ENCODE measurements at regions not wholly inside any gene's neighbourhood (a gene's known extent, or its start where the extent isn't known, plus 50 kb on each side); places are given as distances from the start of the nearest gene placed in this dataset.

DNA sequence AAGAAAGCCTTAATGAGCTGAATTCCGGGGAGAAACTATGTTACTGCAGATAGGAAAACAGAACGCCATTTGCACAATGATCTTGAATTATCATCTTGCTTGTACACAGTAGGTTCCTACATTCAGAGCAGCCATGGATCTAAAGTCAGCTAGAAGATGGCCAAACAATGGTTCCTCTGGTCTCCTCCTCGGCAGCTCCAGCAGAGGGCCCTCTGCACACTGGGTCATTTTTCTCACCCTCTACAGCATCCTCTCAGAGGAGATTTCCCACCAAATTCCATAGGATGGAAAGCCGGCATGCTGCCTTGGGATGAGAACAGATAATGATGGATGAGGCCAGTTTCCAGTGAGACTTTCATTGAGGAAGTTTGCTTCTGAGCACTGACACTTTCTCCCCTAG is 308.5 kb upstream of the NFE2L3 start:
- Histone ChIP-seq H3K4me1 (peaks cover 67 to 79% of the 10 kb centered on the region in 2 donors), H3K27me3 (no peaks in the 10 kb centered on the region), H3K4me3 (no peak overlapping the region), H3K36me3 (no peaks in the 10 kb centered on the region), H3K9me3 (no peaks in the 10 kb centered on the region), H3K27ac (peak overlapping the region in 3 of 4 donors; percentile 10 to 91 (median 87))
- no peak for DNase-seq
- intact Hi-C loops (cut with DNase I; ENCODE audit: low total_unique reads) (loop anchor here (2.0 to 5.0 kb wide), 3 partner anchors 77 to 1066 kb away; no protein-coding TSS in a partner anchor), in situ Hi-C loops (cut with MboI; ENCODE audit: low sequenced_read_pairs in 4 of 4) (loop anchor here (5.0 to 25.0 kb wide), 6 partner anchors 66 to 449 kb away; no protein-coding TSS in a partner anchor)
- TF ChIP-seq POLR2A (IDR thresholded peaks at IDR 0.05): no peak
- TF ChIP-seq, protein P1, sequence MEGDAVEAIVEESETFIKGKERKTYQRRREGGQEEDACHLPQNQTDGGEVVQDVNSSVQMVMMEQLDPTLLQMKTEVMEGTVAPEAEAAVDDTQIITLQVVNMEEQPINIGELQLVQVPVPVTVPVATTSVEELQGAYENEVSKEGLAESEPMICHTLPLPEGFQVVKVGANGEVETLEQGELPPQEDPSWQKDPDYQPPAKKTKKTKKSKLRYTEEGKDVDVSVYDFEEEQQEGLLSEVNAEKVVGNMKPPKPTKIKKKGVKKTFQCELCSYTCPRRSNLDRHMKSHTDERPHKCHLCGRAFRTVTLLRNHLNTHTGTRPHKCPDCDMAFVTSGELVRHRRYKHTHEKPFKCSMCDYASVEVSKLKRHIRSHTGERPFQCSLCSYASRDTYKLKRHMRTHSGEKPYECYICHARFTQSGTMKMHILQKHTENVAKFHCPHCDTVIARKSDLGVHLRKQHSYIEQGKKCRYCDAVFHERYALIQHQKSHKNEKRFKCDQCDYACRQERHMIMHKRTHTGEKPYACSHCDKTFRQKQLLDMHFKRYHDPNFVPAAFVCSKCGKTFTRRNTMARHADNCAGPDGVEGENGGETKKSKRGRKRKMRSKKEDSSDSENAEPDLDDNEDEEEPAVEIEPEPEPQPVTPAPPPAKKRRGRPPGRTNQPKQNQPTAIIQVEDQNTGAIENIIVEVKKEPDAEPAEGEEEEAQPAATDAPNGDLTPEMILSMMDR (IDR thresholded peaks at IDR 0.05 in 4 of 5, conservative IDR thresholded peaks at IDR 0.05 in 1 of 5): no peak
- ATAC-seq: no peak

DNA sequence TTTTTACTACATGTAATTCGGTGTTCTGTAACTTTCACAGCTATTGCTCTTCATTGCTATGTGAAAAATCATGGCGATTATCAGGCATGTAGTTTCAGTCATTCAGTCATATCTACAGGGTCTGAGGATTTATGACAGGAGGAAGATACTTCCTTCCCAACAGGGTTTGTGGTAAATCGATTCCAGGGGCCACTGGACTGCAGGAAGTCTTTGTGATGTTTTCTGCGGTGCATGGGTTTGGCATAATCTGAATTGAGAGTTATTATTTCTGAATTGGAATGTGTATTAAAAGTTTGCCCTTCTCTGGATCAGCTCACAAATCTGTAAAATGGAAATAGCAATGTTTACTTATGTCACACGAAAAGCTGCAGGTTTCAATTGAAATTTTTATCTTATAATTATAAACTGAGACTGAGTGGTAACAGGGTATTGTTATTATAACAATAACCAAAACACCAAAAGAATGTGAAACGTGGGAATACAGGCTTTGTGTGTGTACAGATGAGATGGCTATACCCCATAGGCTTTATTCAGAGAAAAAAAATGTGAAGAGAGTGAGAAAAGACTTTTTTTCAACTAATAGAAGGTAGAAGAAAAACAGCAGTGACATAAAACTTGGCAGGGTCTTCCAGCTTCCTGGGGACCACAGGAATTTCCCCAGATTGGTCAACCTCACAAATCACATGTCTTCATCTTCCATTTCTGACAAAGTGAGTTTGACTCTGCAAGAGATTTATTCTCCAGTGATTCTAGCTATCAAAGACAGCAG is 307.7 kb upstream of the NFE2L3 start:
- Histone ChIP-seq H3K27ac (peak overlapping the region in 1 of 4 donors; percentile 91), H3K9me3 (no peaks in the 10 kb centered on the region), H3K36me3 (no peaks in the 10 kb centered on the region), H3K4me3 (no peak overlapping the region), H3K27me3 (no peaks in the 10 kb centered on the region), H3K4me1 (peaks cover 75 to 78% of the 10 kb centered on the region in 2 donors)
- DNase-seq (no peak), ATAC-seq (no peak)
- in situ Hi-C loops (cut with MboI; ENCODE audit: low sequenced_read_pairs in 4 of 4) (loop anchor here (5.0 to 25.0 kb wide), 6 partner anchors 67 to 449 kb away; no protein-coding TSS in a partner anchor), intact Hi-C loops (cut with DNase I; ENCODE audit: low total_unique reads) (loop anchor here (5.0 kb wide), 2 partner anchors 92 to 1067 kb away; no protein-coding TSS in a partner anchor)
- TF ChIP-seq, protein P1 (IDR thresholded peaks at IDR 0.05 in 4 of 5, conservative IDR thresholded peaks at IDR 0.05 in 1 of 5): no peak
- no peak for TF ChIP-seq POLR2A (IDR thresholded peaks at IDR 0.05)

DNA sequence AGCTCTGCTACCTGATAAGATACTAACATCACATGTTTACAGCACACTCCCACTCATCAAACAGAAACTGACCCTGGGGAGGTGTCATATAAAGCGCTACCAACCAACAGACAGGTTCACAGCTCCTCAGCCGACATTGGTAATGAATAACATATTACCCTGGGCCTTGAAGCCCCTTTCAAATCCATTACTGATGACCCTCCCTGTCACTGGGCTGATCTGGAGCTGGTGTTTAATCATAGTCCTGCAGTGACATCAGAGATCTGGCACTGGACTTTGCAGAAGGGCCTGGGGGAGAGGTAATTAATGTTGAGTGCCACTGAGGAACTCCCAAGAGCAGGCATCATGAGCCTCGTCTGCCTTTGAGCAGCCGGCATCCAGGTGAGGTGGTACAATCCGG is 306.5 kb upstream of the NFE2L3 start:
- no peak for DNase-seq
- no peak for ATAC-seq
- Histone ChIP-seq H3K4me1 (peaks cover 80 to 81% of the 10 kb centered on the region in 2 donors), H3K36me3 (no peaks in the 10 kb centered on the region), H3K4me3 (no peak overlapping the region), H3K27me3 (no peaks in the 10 kb centered on the region), H3K9me3 (no peaks in the 10 kb centered on the region), H3K27ac (peak overlapping the region; percentile 86 to 90 (median 88))
- TF ChIP-seq POLR2A (IDR thresholded peaks at IDR 0.05): no peak
- TF ChIP-seq, protein P1 (IDR thresholded peaks at IDR 0.05 in 4 of 5, conservative IDR thresholded peaks at IDR 0.05 in 1 of 5): no peak
- in situ Hi-C loops (cut with MboI; ENCODE audit: low sequenced_read_pairs in 4 of 4) (loop anchor here in 3 of 4 donors (10.0 to 25.0 kb wide), 3 partner anchors 91 to 451 kb away; no protein-coding TSS in a partner anchor), intact Hi-C loops (cut with DNase I; ENCODE audit: low total_unique reads) (no loop called here)

GRCh38 chr7:25846722-25847121 is 305.3 kb upstream of the NFE2L3 start:
- H3K4me1 ChIP-seq: peaks cover 77 to 81% of the 10 kb centered on the region in 2 donors
- no peak overlapping the region for H3K4me3 ChIP-seq
- intact Hi-C loops (cut with DNase I; ENCODE audit: low total_unique reads) (no loop called here), in situ Hi-C loops (cut with MboI; ENCODE audit: low sequenced_read_pairs in 4 of 4) (loop anchor here in 3 of 4 donors (10.0 to 25.0 kb wide), 3 partner anchors 92 to 452 kb away; no protein-coding TSS in a partner anchor)
- peak in 1 of 2 donors; percentile 21 for ATAC-seq
- H3K36me3 ChIP-seq: no peaks in the 10 kb centered on the region
- H3K9me3 ChIP-seq: no peaks in the 10 kb centered on the region
- no peaks in the 10 kb centered on the region for H3K27me3 ChIP-seq
- H3K27ac ChIP-seq: peak overlapping the region; percentile 86 to 90 (median 88)
- TF ChIP-seq, protein P1 (IDR thresholded peaks at IDR 0.05 in 4 of 5, conservative IDR thresholded peaks at IDR 0.05 in 1 of 5): no peak
- TF ChIP-seq POLR2A (IDR thresholded peaks at IDR 0.05): no peak
- DNase-seq: peak; percentile 57 to 74

Measured in gastrocnemius medialis (tissue), 4 donors.